Left lung (tissue), 4 donors: ENCODE measurements at regions not wholly inside any gene's neighbourhood (a gene's known extent, or its start where the extent isn't known, plus 50 kb on each side); places are given as distances from the start of the nearest gene placed in this dataset.

Experiments used
- ATAC-seq: fragments of 200-7000 bp; cut with Tn5 transposase; one replicate; pipeline ENCODE4 v1.9.1; 2020; ENCODE audit warnings: moderate library complexity
- DNase-seq, 4 donors: peaks; one replicate each; pipeline ENCODE4 v3.0.0-alpha.2; 2013 to 2020
- H3K27ac ChIP-seq, 2 donors: fragments of 200-600 bp; sonication (generic) in 1 of 2; one replicate each; pipeline versions ENCODE4 v1.5.0 to v1.8.0; 2020 to 2021
- H3K27me3 ChIP-seq, 2 donors: fragments of 200-600 bp; sonication (generic) in 1 of 2; one replicate each; pipeline versions ENCODE4 v1.5.0 to v1.8.0; 2020 to 2021
- H3K36me3 ChIP-seq, 2 donors: fragments of 200-600 bp; sonication (generic) in 1 of 2; one replicate each; pipeline versions ENCODE4 v1.5.0 to v1.8.0; 2020 to 2021
- H3K4me1 ChIP-seq, 2 donors: fragments of 200-600 bp; one replicate each; pipeline ENCODE4 v1.8.0; 2021
- H3K4me3 ChIP-seq, 2 donors: fragments of 200-600 bp; sonication (generic) in 1 of 2; one replicate each; pipeline versions ENCODE4 v1.5.0 to v1.8.0; 2020 to 2021; ENCODE audit warnings: mild to moderate bottlenecking in 1 of 2
- H3K9me3 ChIP-seq, 2 donors: fragments of 200-600 bp; sonication (generic) in 1 of 2; one replicate each; pipeline versions ENCODE4 v1.5.0 to v1.8.0; 2020 to 2021
- intact Hi-C, 2 donors: fragments of 100-400 bp; cut with DNase I; formaldehyde crosslinking; loops; one replicate each; pipeline versions ENCODE4 v1.11.2 to v1.14.2; 2022
- TF ChIP-seq, protein P1 (sequence below), 2 donors: fragments of 200-600 bp; sonication (generic) in 1 of 2; IDR thresholded peaks; one replicate each; pipeline versions ENCODE4 v1.5.0 to v1.8.0; 2021; ENCODE audit warnings: antibody characterized with exemption in 2 of 2
- donor health status: DM: no; HTN: yes; CAD: no.
- donor health status: DM: no; HTN: no; CAD: no.

DNA sequence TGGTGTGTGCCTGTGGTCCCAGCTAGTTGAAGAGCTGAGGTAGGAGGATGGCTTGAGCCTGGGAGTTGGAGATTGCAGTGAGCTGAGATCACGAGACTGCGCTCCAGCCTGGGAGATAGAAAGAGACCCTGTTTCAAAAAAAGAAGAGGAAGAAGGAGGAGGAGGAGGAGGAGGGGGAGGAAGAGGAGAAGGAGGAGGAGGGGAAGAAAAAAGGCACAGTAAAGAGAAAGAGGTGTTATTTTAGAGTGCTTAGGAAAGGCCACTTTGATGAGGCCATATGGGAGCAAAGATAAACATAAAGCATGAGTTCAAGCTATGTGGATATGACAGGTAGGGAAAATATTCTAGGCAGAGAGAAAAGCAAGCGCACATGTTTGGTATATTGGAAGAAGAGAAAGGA, 154.1 kb upstream of the BTG1 start:
- TF ChIP-seq, protein P1, sequence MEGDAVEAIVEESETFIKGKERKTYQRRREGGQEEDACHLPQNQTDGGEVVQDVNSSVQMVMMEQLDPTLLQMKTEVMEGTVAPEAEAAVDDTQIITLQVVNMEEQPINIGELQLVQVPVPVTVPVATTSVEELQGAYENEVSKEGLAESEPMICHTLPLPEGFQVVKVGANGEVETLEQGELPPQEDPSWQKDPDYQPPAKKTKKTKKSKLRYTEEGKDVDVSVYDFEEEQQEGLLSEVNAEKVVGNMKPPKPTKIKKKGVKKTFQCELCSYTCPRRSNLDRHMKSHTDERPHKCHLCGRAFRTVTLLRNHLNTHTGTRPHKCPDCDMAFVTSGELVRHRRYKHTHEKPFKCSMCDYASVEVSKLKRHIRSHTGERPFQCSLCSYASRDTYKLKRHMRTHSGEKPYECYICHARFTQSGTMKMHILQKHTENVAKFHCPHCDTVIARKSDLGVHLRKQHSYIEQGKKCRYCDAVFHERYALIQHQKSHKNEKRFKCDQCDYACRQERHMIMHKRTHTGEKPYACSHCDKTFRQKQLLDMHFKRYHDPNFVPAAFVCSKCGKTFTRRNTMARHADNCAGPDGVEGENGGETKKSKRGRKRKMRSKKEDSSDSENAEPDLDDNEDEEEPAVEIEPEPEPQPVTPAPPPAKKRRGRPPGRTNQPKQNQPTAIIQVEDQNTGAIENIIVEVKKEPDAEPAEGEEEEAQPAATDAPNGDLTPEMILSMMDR (IDR thresholded peaks at IDR 0.05): no peak
- H3K4me3 ChIP-seq: no peak overlapping the region
- DNase-seq (no peak), ATAC-seq (no peak)
- H3K4me1 ChIP-seq: peaks cover 4 to 23% of the 10 kb centered on the region in 2 donors
- no peaks in the 10 kb centered on the region for H3K27me3 ChIP-seq
- no peaks in the 10 kb centered on the region for H3K9me3 ChIP-seq
- H3K27ac ChIP-seq: no peak overlapping the region
- intact Hi-C loops: no loop called here
- H3K36me3 ChIP-seq: no peaks in the 10 kb centered on the region

- Histone ChIP-seq H3K4me1 (peaks cover 4 to 23% of the 10 kb centered on the region in 2 donors), H3K4me3 (no peak overlapping the region), H3K27ac (no peak overlapping the region), H3K36me3 (no peaks in the 10 kb centered on the region), H3K9me3 (no peaks in the 10 kb centered on the region), H3K27me3 (no peaks in the 10 kb centered on the region)
- intact Hi-C loops: no loop called here
- DNase-seq (no peak), ATAC-seq (no peak)
- TF ChIP-seq, protein P1 (IDR thresholded peaks at IDR 0.05): no peak
Observed at GRCh38 chr12:92299344-92299743, 153.7 kb upstream of the BTG1 start.

DNA sequence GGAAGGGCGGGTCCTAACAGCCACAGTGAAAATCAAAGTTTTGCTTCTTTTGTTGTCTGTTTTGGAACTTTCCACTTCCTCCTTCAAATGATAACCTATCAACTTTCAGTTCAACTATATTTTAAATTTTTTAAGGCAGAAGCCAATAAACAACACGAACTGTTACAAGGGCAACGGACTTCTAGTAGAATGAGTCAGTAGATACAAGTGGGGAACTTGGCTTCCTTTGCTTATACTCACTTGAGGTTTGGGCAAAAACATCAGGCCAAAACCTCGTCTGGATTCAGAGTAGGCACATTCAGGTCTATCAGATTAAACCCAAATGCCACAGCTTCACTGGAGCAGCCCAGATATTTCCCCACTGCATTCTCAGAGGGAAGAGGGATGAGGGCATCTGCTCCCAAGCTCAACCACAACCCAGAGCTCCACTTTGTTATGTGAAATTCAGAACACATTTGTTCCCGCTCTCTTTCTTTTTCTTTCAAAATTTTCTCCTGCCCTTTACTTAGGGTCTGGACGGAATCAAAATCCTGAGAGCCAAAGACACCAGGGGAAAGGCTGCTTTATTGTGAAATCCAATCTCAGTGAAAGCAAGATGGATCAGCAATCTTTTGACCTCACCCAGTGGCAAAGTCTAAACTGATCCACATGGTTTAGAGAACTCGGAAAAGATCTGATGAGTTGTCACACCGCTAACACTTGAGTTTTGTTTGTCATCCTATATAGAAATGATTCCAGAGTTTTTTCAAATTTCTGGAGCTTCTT, 152.5 kb upstream of the BTG1 start:
- Histone ChIP-seq H3K36me3 (no peaks in the 10 kb centered on the region), H3K27me3 (no peaks in the 10 kb centered on the region), H3K27ac (peak overlapping the region; percentile 63 to 64), H3K9me3 (no peaks in the 10 kb centered on the region), H3K4me1 (peaks cover 4 to 23% of the 10 kb centered on the region in 2 donors), H3K4me3 (no peak overlapping the region)
- TF ChIP-seq, protein P1 (IDR thresholded peaks at IDR 0.05): no peak
- DNase-seq (no peak), ATAC-seq (peak; percentile 58)
- intact Hi-C loops: no loop called here

GRCh38 chr12:92297405-92297804, 151.8 kb upstream of the BTG1 start:
- H3K4me3 ChIP-seq: no peak overlapping the region
- intact Hi-C loops: no loop called here
- no peaks in the 10 kb centered on the region for H3K27me3 ChIP-seq

GRCh38 chr12:92295523-92295922, 149.9 kb upstream of the BTG1 start:
- Histone ChIP-seq H3K4me1 (peaks cover 4 to 23% of the 10 kb centered on the region in 2 donors), H3K9me3 (no peaks in the 10 kb centered on the region), H3K27me3 (no peaks in the 10 kb centered on the region), H3K36me3 (no peaks in the 10 kb centered on the region), H3K27ac (no peak overlapping the region), H3K4me3 (no peak overlapping the region)
- TF ChIP-seq, protein P1 (IDR thresholded peaks at IDR 0.05): no peak
- DNase-seq (no peak), ATAC-seq (no peak)
- intact Hi-C loops: no loop called here

More at GRCh38 chr12:92297405-92297804, 151.8 kb upstream of the BTG1 start:
- no peaks in the 10 kb centered on the region for H3K9me3 ChIP-seq
- H3K4me1 ChIP-seq: peaks cover 4 to 23% of the 10 kb centered on the region in 2 donors
- no peak for DNase-seq
- no peak for ATAC-seq
- H3K27ac ChIP-seq: peak overlapping the region; percentile 63 to 64
- TF ChIP-seq, protein P1 (IDR thresholded peaks at IDR 0.05): no peak
- no peaks in the 10 kb centered on the region for H3K36me3 ChIP-seq
